Heart right ventricle (tissue), 16 donors: ENCODE measurements at regions not wholly inside any gene's neighbourhood (a gene's known extent, or its start where the extent isn't known, plus 50 kb on each side); places are given as distances from the start of the nearest gene placed in this dataset.
"Not testable (repeated sequence)": the region's sequence is repeated elsewhere in the genome, so short reads cannot be mapped to it uniquely, and the experiment has no call there.

Experiments used
- ATAC-seq, 8 donors: fragments of 200-7000 bp; cut with Tn5 transposase; one replicate each; pipeline ENCODE4 v1.9.1; 2020; ENCODE audit warnings: mild to moderate bottlenecking in 8 of 8, moderate library complexity in 8 of 8, moderate number of reproducible peaks in 1 of 8
- DNase-seq, 2 donors: peaks; one replicate each; pipeline ENCODE4 v3.0.0-alpha.2; 2020
- H3K27ac ChIP-seq, 10 donors: fragments of 200-600 bp; sonication (generic) in 2 of 10; one replicate each; pipeline versions ENCODE4 v1.5.0 to v1.8.0; 2020 to 2022; ENCODE audit warnings: mild to moderate bottlenecking in 3 of 10
- H3K27me3 ChIP-seq, 7 donors: fragments of 200-600 bp; one replicate each; pipeline ENCODE4 v1.8.0; 2021 to 2022; ENCODE audit warnings: mild to moderate bottlenecking in 2 of 7
- H3K36me3 ChIP-seq, 9 donors: fragments of 200-600 bp; sonication (generic) in 1 of 9; one replicate each; pipeline versions ENCODE4 v1.5.0 to v1.8.0; 2020 to 2022; ENCODE audit warnings: mild to moderate bottlenecking in 2 of 9
- H3K4me1 ChIP-seq, 9 donors: fragments of 200-600 bp; sonication (generic) in 1 of 9; one replicate each; pipeline versions ENCODE4 v1.5.0 to v1.8.0; 2020 to 2022; ENCODE audit warnings: mild to moderate bottlenecking in 4 of 9
- H3K4me3 ChIP-seq, 10 donors: fragments of 200-600 bp; sonication (generic) in 2 of 10; one replicate each; pipeline versions ENCODE4 v1.5.0 to v1.8.0; 2020 to 2022; ENCODE audit warnings: mild to moderate bottlenecking in 7 of 10, moderate library complexity in 2 of 10
- H3K9me3 ChIP-seq, 11 donors: fragments of 200-600 bp in 10 of 11; sonication (generic) in 2 of 11; one replicate each; pipeline versions ENCODE4 v1.5.0 to v1.8.0; 2013 to 2022; ENCODE audit warnings: mild to moderate bottlenecking in 2 of 11, control low read depth in 1 of 11, moderate library complexity in 1 of 11
- WGBS, 2 donors: extraction: QIAGEN DNeasy Blood & Tissue Kit; methylation state at CpG; one replicate each; pipeline ENCODE4 v1.1.7; 2013; ENCODE audit warnings: inconsistent platforms in 1 of 2; 5-methylcytosine and 5-hydroxymethylcytosine counted together
- intact Hi-C, 10 donors: fragments of 100-400 bp; cut with DNase I; formaldehyde crosslinking; loops; one replicate each; pipeline versions ENCODE4 v1.11.1 to v1.14.2; 2022
- TF ChIP-seq, protein P1 (sequence below), 9 donors: fragments of 200-600 bp; sonication (generic) in 2 of 9; IDR thresholded peaks; one replicate each; pipeline versions ENCODE4 v1.5.0 to v1.8.0; 2021 to 2022; ENCODE audit warnings: antibody characterized with exemption in 9 of 9, mild to moderate bottlenecking in 5 of 9, moderate library complexity in 1 of 9
- donor health status: Arrhythmogenic right ventricular cardiomyopathy.
- donor health status: ischemic (EF 13 %, LVEDD 7.1; RV severe dilation, severe dysfunction).
- donor health status: healthy with polysubstance abuse.
- donor health status: DM: no; HTN: yes; CAD: no.
- donor health status: DM: no; HTN: no; CAD: no.
- donor health status: ischemic (EF 25% LVEDD 6.9; RV normal size, moderate dysfunction).
- donor health status: ischemic (EF 25% LVEDD 5.7; RV mildly dilated, moderate dysfunction).
- donor health status: healthy.
- donor health status: DM: yes; HTN: yes; CAD: no.
- donor health status: Ischemic cardiomyopathy.
- donor health status: ischemic (EF 35%, LVEDD 5.7; RV mildly dilated, moderate dysfunction).
- donor health status: nonischemic (EF 11% LVEDD 7.7; RV severe dilation, severe dysfunction).
- donor health status: DM: yes; HTN: yes; CAD: no.
- donor health status: PGD.
- donor health status: ischemic (EF 29% LVEDD 5.4; RV normal size, mild dysfunction).
- donor health status: nonischemic (EF 23%, LVEDD 6.1; RV moderate dilation, normal function).

- 57 to 72% methylated on average over 6 of the region's 6 CpGs for WGBS, 2 donors
- no peak overlapping the region for H3K4me3 ChIP-seq
- ATAC-seq (peak in 3 of 8 donors; percentile 35 to 70 (median 63)), DNase-seq (no peak)
- H3K36me3 ChIP-seq, result no peaks in the 10 kb centered on the region
- no peak overlapping the region for H3K27ac ChIP-seq
- TF ChIP-seq, protein P1, sequence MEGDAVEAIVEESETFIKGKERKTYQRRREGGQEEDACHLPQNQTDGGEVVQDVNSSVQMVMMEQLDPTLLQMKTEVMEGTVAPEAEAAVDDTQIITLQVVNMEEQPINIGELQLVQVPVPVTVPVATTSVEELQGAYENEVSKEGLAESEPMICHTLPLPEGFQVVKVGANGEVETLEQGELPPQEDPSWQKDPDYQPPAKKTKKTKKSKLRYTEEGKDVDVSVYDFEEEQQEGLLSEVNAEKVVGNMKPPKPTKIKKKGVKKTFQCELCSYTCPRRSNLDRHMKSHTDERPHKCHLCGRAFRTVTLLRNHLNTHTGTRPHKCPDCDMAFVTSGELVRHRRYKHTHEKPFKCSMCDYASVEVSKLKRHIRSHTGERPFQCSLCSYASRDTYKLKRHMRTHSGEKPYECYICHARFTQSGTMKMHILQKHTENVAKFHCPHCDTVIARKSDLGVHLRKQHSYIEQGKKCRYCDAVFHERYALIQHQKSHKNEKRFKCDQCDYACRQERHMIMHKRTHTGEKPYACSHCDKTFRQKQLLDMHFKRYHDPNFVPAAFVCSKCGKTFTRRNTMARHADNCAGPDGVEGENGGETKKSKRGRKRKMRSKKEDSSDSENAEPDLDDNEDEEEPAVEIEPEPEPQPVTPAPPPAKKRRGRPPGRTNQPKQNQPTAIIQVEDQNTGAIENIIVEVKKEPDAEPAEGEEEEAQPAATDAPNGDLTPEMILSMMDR (IDR thresholded peaks at IDR 0.05), result no peak
- H3K27me3 ChIP-seq, result no peaks in the 10 kb centered on the region
- intact Hi-C loops, result no loop called here
- peaks cover 0 to 9% (median 0%) of the 10 kb centered on the region in 9 donors for H3K4me1 ChIP-seq
- H3K9me3 ChIP-seq, result no peaks in the 10 kb centered on the region
Measured at GRCh38 chr10:22825841-22826240, 102.0 kb upstream of the ARMC3 start.

DNA sequence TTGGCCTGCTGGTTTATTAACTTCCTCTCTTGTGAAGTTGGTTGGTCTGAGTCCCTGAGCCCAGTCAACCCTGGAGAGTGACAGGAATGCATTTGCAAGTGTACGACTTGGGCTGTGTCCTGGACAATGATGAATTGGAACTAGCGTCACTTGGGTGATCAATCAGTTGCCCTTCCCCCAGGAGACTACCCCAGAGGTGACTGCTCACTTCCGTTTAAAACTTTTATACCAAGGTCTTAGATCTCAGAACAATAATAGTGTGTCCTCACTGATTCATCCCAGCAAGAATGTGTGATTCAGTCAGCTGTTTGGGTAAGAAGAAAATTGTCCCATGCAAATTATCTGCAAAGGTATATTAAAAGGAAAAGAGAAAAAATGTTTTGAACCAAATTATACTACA, 102.9 kb upstream of the ARMC3 start:
- 81 to 91% methylated on average over 3 of the region's 3 CpGs for WGBS, 2 donors
- TF ChIP-seq, protein P1 (IDR thresholded peaks at IDR 0.05), result no peak
- intact Hi-C loops, result no loop called here
- peaks cover 0 to 9% (median 0%) of the 10 kb centered on the region in 9 donors for H3K4me1 ChIP-seq
- no peaks in the 10 kb centered on the region for H3K9me3 ChIP-seq
- ATAC-seq, result no peak
- H3K27ac ChIP-seq, result no peak overlapping the region
- no peaks in the 10 kb centered on the region for H3K27me3 ChIP-seq
- H3K36me3 ChIP-seq, result no peaks in the 10 kb centered on the region
- no peak for DNase-seq
- H3K4me3 ChIP-seq, result no peak overlapping the region

DNA sequence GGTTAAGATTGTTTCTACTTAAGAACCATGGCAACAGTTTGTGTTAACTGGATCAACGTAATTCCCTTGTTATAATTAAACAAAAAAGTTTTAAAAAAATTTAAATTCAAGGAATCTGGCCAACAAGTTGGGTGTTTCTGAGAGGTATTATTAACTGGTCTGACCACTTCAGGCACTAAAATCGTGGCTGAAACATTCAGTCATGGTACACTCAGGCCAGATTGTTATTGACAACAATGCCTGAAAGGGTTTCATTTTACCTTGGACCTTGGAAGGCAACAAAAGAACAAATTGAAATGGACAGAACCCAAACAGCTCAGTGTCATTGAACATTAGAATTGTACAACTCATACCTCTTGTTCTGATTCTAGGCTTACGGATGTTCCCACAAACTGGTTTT, 103.3 kb upstream of the ARMC3 start:
- no peak for DNase-seq
- H3K4me3 ChIP-seq, result no peak overlapping the region
- no peak for ATAC-seq
- intact Hi-C loops, result no loop called here
- H3K9me3 ChIP-seq, result no peaks in the 10 kb centered on the region
- H3K36me3 ChIP-seq, result no peaks in the 10 kb centered on the region
- no peaks in the 10 kb centered on the region for H3K27me3 ChIP-seq
- H3K4me1 ChIP-seq, result peaks cover 0 to 9% (median 0%) of the 10 kb centered on the region in 9 donors
- TF ChIP-seq, protein P1 (IDR thresholded peaks at IDR 0.05), result no peak
- no peak overlapping the region for H3K27ac ChIP-seq
- WGBS, 2 donors, result 92 to 96% methylated on average over 3 of the region's 3 CpGs

DNA sequence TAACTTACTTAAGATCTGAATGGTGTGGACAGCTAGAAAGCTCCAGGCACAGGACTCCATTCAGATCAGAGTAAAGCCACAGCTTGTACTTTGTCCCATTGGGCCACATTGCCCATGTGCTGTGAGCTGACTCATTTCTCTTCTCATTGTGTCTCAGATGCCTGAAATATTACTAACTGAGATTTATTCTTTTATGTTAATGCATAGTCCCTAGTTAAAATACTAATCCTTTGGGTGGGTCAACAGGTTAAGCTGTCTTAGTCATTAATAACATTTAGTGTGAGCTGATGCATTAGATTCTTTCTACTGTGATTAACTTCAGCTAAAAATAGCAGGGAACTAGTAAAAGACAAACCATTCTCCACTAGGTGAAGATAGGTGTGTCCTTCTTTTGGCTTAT, 104.7 kb upstream of the ARMC3 start:
- H3K4me1 ChIP-seq, result peaks cover 0 to 9% (median 0%) of the 10 kb centered on the region in 9 donors
- intact Hi-C loops, result no loop called here
- ATAC-seq (peak in 1 of 8 donors; percentile 25), DNase-seq (no peak)
- H3K9me3 ChIP-seq, result no peaks in the 10 kb centered on the region
- no peaks in the 10 kb centered on the region for H3K36me3 ChIP-seq
- no peak overlapping the region for H3K27ac ChIP-seq
- TF ChIP-seq, protein P1 (IDR thresholded peaks at IDR 0.05), result no peak
- no peaks in the 10 kb centered on the region for H3K27me3 ChIP-seq
- no peak overlapping the region for H3K4me3 ChIP-seq

DNA sequence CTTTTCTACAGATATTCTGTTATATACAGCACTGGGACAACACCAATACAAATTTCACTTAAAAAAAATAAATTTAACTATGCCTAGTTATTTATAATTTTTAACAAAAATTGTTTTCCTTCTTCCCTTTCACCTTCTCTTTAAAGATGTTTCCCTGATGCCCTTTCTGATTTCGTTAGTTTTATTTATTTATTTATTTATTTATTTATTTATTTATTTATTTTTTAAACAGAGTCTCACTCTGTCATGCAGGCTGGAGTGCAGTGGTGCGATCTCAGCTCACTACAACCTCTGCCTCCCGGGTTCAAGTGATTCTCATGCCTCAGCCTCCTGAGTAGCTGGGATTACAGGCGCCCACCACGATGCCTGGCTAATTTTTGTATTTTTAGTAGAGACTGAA, 105.9 kb upstream of the ARMC3 start:
- H3K27me3 ChIP-seq, intact Hi-C loops, ATAC-seq, DNase-seq, H3K27ac ChIP-seq, H3K9me3 ChIP-seq, H3K36me3 ChIP-seq, H3K4me3 ChIP-seq: not testable (repeated sequence)
- 93 to 94% methylated on average over 5 of the region's 5 CpGs for WGBS, 2 donors
- H3K4me1 ChIP-seq, result peaks cover 0 to 15% (median 0%) of the 10 kb centered on the region in 9 donors
